ENCODE measurements at regions not wholly inside any gene's neighbourhood (a gene's known extent, or its start where the extent isn't known, plus 50 kb on each side); places are given as distances from the start of the nearest gene placed in this dataset.

- H3K36me3 ChIP-seq (replicated peaks) = no peaks in the 10 kb centered on the region
- 0 out of 2 replicates have a peak, but pooled peaks cover 8% of the 10 kb centered on the region for H3K27me3 ChIP-seq (ENCODE audit: low read depth)
- in situ Hi-C loops (cut with MboI; ENCODE audit: low sequenced_read_pairs) = no loop called here
Measured at GRCh38 chr2:94939349-94939748, 68.1 kb downstream of the TEKT4 start.

GRCh38 chr2:94947097-94948016, 76.1 kb downstream of the TEKT4 start:
- Histone ChIP-seq H3K4me3 (no peak overlapping the region), H3K36me3 (replicated peaks) (no peaks in the 10 kb centered on the region), H3K9me3 (no peaks in the 10 kb centered on the region), H3K4me1 (no peaks in the 10 kb centered on the region), H3K27me3 (ENCODE audit: low read depth) (no peaks in the 10 kb centered on the region)
- DNase-seq (ENCODE audit: low spot score in 2 of 2) = no peak
- in situ Hi-C loops (cut with MboI; ENCODE audit: low sequenced_read_pairs) = no loop called here

More at GRCh38 chr2:94939349-94939748, 68.1 kb downstream of the TEKT4 start:
- Histone ChIP-seq H3K9me3 (no peaks in the 10 kb centered on the region), H3K4me1 (no peaks in the 10 kb centered on the region), H3K4me3 (no peak overlapping the region)
- DNase-seq (ENCODE audit: low spot score in 2 of 2) = no peak

GRCh38 chr2:94955702-94956101, 69.8 kb upstream of the MAL start:
- no peaks in the 10 kb centered on the region for H3K9me3 ChIP-seq
- in situ Hi-C loops (cut with MboI; ENCODE audit: low sequenced_read_pairs) = no loop called here
- no peaks in the 10 kb centered on the region for H3K4me1 ChIP-seq
- H3K36me3 ChIP-seq (replicated peaks) = no peaks in the 10 kb centered on the region
- peaks cover 5% of the 10 kb centered on the region; the same call in 1 of the 2 replicates for H3K27me3 ChIP-seq (ENCODE audit: low read depth)
- no peak for DNase-seq (ENCODE audit: low spot score in 2 of 2)
- no peak overlapping the region for H3K4me3 ChIP-seq

DNA sequence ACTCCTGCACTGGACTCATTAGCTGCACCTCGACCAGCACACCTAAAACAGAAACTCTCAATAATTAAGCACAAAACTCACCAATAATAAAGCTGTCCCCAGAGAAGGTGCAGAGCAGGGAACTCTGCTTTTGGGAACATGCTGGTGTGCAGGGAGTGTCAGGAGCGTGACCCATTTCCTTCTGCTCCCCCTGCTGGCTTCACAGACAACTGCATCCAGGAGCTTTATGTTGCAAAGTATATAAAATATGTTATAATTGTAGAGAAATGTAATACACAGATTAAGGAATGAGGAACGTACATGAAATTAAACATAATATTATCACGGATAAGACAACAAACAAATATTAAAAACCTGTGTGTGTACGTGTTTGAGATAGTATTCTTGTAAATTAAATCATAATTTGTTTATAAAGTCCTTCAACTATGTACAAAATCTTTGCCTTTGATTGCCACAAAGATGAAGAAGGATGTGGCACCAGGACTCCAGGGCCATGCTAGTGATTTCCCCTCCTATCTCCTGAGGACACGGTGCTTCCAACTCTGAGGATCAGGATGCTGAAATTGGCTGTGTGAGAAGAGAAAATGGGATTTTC, 68.6 kb upstream of the MAL start:
- Histone ChIP-seq H3K4me1 (no peaks in the 10 kb centered on the region), H3K4me3 (no peak overlapping the region), H3K36me3 (replicated peaks) (no peaks in the 10 kb centered on the region), H3K27me3 (ENCODE audit: low read depth) (peaks cover 5% of the 10 kb centered on the region; the same call in 1 of the 2 replicates), H3K9me3 (no peaks in the 10 kb centered on the region)
- in situ Hi-C loops (cut with MboI; ENCODE audit: low sequenced_read_pairs) = no loop called here
- DNase-seq (ENCODE audit: low spot score in 2 of 2) = peak; percentile 30 to 65

DNA sequence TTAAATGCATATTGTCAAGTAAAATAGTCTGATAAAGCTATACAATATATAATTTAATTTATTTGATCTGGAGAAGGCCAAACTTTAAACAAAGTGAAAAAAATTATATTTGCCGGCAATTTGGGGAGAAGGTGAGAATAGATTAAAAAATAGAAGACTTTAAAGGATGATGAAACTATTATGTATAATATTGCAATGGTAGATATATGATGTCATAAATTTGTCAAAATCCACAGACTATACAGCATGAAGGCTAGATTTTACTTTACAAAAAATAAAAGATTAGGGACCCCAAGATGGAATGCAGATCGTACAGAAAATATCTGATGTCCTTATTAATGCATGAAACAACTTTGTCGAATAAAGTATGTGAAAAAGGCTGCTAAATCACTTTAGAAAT, 67.3 kb upstream of the MAL start:
- in situ Hi-C loops (cut with MboI; ENCODE audit: low sequenced_read_pairs) = no loop called here
- Histone ChIP-seq H3K27me3 (ENCODE audit: low read depth) (peaks cover 5% of the 10 kb centered on the region; the same call in 1 of the 2 replicates), H3K4me3 (no peak overlapping the region), H3K9me3 (no peaks in the 10 kb centered on the region), H3K36me3 (replicated peaks) (no peaks in the 10 kb centered on the region), H3K4me1 (no peaks in the 10 kb centered on the region)
- no peak for DNase-seq (ENCODE audit: low spot score in 2 of 2)

DNA sequence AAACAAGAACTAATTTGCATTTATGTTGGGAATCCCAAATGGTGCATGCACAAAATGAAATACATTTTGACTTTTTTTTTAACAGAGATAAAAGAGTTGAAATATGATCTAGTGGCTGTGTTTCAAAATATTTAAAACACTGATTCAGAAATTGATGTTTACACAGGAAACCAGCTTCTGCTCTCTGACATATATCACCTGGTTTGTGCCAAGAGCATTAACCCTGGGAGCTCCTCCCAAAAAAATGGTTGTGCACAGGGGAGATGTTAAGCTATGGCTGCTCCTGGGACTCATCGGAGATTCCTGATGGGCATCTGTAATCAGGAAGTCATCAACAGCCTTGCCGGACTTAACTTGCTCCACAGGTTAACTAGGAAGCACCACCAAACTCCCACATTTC, 65.2 kb upstream of the MAL start:
- in situ Hi-C loops (cut with MboI; ENCODE audit: low sequenced_read_pairs) = no loop called here
- Histone ChIP-seq H3K4me1 (no peaks in the 10 kb centered on the region), H3K36me3 (replicated peaks) (no peaks in the 10 kb centered on the region), H3K4me3 (no peak overlapping the region), H3K9me3 (no peaks in the 10 kb centered on the region), H3K27me3 (ENCODE audit: low read depth) (peaks cover 9% of the 10 kb centered on the region; the same call in 1 of the 2 replicates)
- DNase-seq (ENCODE audit: low spot score in 2 of 2) = no peak

GRCh38 chr2:94960751-94961150, 64.8 kb upstream of the MAL start:
- DNase-seq (ENCODE audit: low spot score in 2 of 2) = no peak
- Histone ChIP-seq H3K4me1 (no peaks in the 10 kb centered on the region), H3K36me3 (replicated peaks) (no peaks in the 10 kb centered on the region), H3K27me3 (ENCODE audit: low read depth) (peaks cover 10% of the 10 kb centered on the region; the same call in 1 of the 2 replicates), H3K9me3 (no peaks in the 10 kb centered on the region), H3K4me3 (no peak overlapping the region)
- in situ Hi-C loops (cut with MboI; ENCODE audit: low sequenced_read_pairs) = no loop called here

DNA sequence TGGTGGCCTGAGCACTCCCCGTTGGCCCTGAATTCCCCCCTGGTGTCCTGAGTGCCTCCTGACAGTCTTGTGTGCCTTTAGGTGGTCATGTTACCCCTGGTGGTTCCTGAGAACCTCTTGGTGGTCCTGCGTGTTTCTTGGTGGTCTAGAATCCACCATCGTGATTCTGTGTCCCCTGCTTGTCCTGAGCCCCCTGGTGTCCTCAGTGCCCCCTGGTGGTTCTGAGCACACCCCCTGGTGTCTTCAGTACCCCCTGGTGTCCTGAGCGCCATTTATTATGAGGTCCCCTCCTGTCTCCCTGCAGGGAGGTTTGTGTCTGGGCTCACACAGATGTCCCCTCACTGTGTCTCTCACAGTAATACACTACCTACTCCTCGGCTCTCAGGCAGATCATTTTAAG, 61.3 kb upstream of the MAL start:
- in situ Hi-C loops (cut with MboI; ENCODE audit: low sequenced_read_pairs) = no loop called here
- no peak for DNase-seq (ENCODE audit: low spot score in 2 of 2)
- Histone ChIP-seq H3K27me3 (ENCODE audit: low read depth) (peaks cover 28% of the 10 kb centered on the region), H3K36me3 (replicated peaks) (no peaks in the 10 kb centered on the region), H3K4me3 (no peak overlapping the region), H3K9me3 (no peaks in the 10 kb centered on the region), H3K4me1 (no peaks in the 10 kb centered on the region)

- Histone ChIP-seq H3K4me3 (no peak overlapping the region), H3K27me3 (ENCODE audit: low read depth) (peaks cover 23% of the 10 kb centered on the region), H3K4me1 (no peaks in the 10 kb centered on the region), H3K36me3 (replicated peaks) (no peaks in the 10 kb centered on the region), H3K9me3 (no peaks in the 10 kb centered on the region)
- no peak for DNase-seq (ENCODE audit: low spot score in 2 of 2)
- in situ Hi-C loops (cut with MboI; ENCODE audit: low sequenced_read_pairs) = no loop called here
Measured at GRCh38 chr2:94966689-94967088, 58.8 kb upstream of the MAL start.

- Histone ChIP-seq H3K36me3 (replicated peaks) (no peaks in the 10 kb centered on the region), H3K4me3 (no peak overlapping the region), H3K9me3 (no peaks in the 10 kb centered on the region), H3K4me1 (no peaks in the 10 kb centered on the region), H3K27me3 (ENCODE audit: low read depth) (peaks cover 19% of the 10 kb centered on the region)
- no peak for DNase-seq (ENCODE audit: low spot score in 2 of 2)
- in situ Hi-C loops (cut with MboI; ENCODE audit: low sequenced_read_pairs) = no loop called here
Measured at GRCh38 chr2:94970353-94970752, 55.2 kb upstream of the MAL start.

Measured in HAP-1 (cell line).